ENCODE measurements at regions not wholly inside any gene's neighbourhood (a gene's known extent, or its start where the extent isn't known, plus 50 kb on each side); places are given as distances from the start of the nearest gene placed in this dataset.

- POLR2A ChIA-PET (ENCODE audit: low non-redundant PET), result no interaction called here
- CTCF ChIA-PET, result no interaction called here
- TF ChIP-seq CTCF (conservative IDR thresholded peaks at IDR 0.05; ENCODE audit: low read depth), result no peak
- H3K27ac ChIP-seq, result no peak overlapping the region
- no peak for DNase-seq (ENCODE audit: low spot score)
Observed at GRCh38 chr4:158056689-158057245, 116.1 kb downstream of the GASK1B start.

- no peak overlapping the region for H3K27ac ChIP-seq
- no peak for DNase-seq (ENCODE audit: low spot score)
- ChIA-PET POLR2A (ENCODE audit: low non-redundant PET) (no interaction called here), CTCF (no interaction called here)
- no peak for TF ChIP-seq CTCF (conservative IDR thresholded peaks at IDR 0.05; ENCODE audit: low read depth)
Observed at GRCh38 chr4:158055668-158056067, 117.2 kb downstream of the GASK1B start.

GRCh38 chr4:158053801-158054200, 119.0 kb downstream of the GASK1B start:
- ChIA-PET CTCF (no interaction called here), POLR2A (ENCODE audit: low non-redundant PET) (no interaction called here)
- TF ChIP-seq CTCF (conservative IDR thresholded peaks at IDR 0.05; ENCODE audit: low read depth), result no peak
- no peak for DNase-seq (ENCODE audit: low spot score)
- H3K27ac ChIP-seq, result no peak overlapping the region

GRCh38 chr4:158053086-158053485, 119.7 kb downstream of the GASK1B start:
- CTCF ChIA-PET, result no interaction called here
- no peak for DNase-seq (ENCODE audit: low spot score)
- no peak overlapping the region for H3K27ac ChIP-seq
- TF ChIP-seq CTCF (conservative IDR thresholded peaks at IDR 0.05; ENCODE audit: low read depth), result no peak
- POLR2A ChIA-PET (ENCODE audit: low non-redundant PET), result no interaction called here

GRCh38 chr4:158051401-158052235, 121.2 kb downstream of the GASK1B start:
- no peak for DNase-seq (ENCODE audit: low spot score)
- H3K27ac ChIP-seq, result no peak overlapping the region
- POLR2A ChIA-PET (ENCODE audit: low non-redundant PET), result no interaction called here
- CTCF ChIA-PET, result no interaction called here
- no peak for TF ChIP-seq CTCF (conservative IDR thresholded peaks at IDR 0.05; ENCODE audit: low read depth)

- ChIA-PET POLR2A (ENCODE audit: low non-redundant PET) (no interaction called here), CTCF (no interaction called here)
- DNase-seq (ENCODE audit: low spot score), result no peak
- TF ChIP-seq CTCF (conservative IDR thresholded peaks at IDR 0.05; ENCODE audit: low read depth), result no peak
- no peak overlapping the region for H3K27ac ChIP-seq
Observed at GRCh38 chr4:158050942-158051341, 121.9 kb downstream of the GASK1B start.

Measured in RWPE1 (cell line).